CD4-positive, alpha-beta T cell treated with Interleukin-21 for 1 hour (primary cell): ENCODE measurements at regions not wholly inside any gene's neighbourhood (a gene's known extent, or its start where the extent isn't known, plus 50 kb on each side); places are given as distances from the start of the nearest gene placed in this dataset.
"Not testable (repeated sequence)": the region's sequence is repeated elsewhere in the genome, so short reads cannot be mapped to it uniquely, and the experiment has no call there.

ENCODE experiments used
- DNase-seq: peaks from one replicate; pipeline ENCODE4 v3.0.0-alpha.2; 2020

- DNase-seq = no peak
These were observed 219.5 kb upstream of the LRTM1 start for GRCh38 chr3:55147406-55147805.

GRCh38 chr3:55146216-55146615, 218.4 kb upstream of the LRTM1 start:
- no peak for DNase-seq

GRCh38 chr3:55144015-55144673, 216.3 kb upstream of the LRTM1 start:
- DNase-seq = no peak

GRCh38 chr3:55143336-55143735, 215.5 kb upstream of the LRTM1 start:
- DNase-seq = no peak

- not testable (repeated sequence) for DNase-seq
These were observed 208.4 kb upstream of the LRTM1 start for GRCh38 chr3:55136291-55136690.

GRCh38 chr3:55128225-55128823, 200.5 kb upstream of the LRTM1 start:
- DNase-seq = no peak

GRCh38 chr3:55127565-55127964, 199.7 kb upstream of the LRTM1 start:
- no peak for DNase-seq

- DNase-seq = no peak
These were observed 196.5 kb upstream of the LRTM1 start for GRCh38 chr3:55124371-55124770.
